OCI-LY3 (cell line): ENCODE measurements at regions not wholly inside any gene's neighbourhood (a gene's known extent, or its start where the extent isn't known, plus 50 kb on each side); places are given as distances from the start of the nearest gene placed in this dataset.

ENCODE experiments used
- H2AFZ ChIP-seq: fragments of 200-600, 300-600 bp; shearing (Covaris generic); 2 replicates; pipeline ENCODE4 v1.6.0; 2014; ENCODE audit warnings: antibody characterized with exemption, low read depth, low read length
- H3K27ac ChIP-seq: fragments of 200-600, 300-600 bp; sonication (generic); 2 replicates; pipeline ENCODE4 v1.5.1; 2014; ENCODE audit warnings: mild to moderate bottlenecking, low read length, moderate library complexity, mixed read lengths
- H3K27me3 ChIP-seq: fragments of 200-600, 300-600 bp; sonication (generic); 2 replicates; pipeline ENCODE4 v1.6.1; 2014; ENCODE audit warnings: low read depth, low read length, mixed read lengths
- H3K36me3 ChIP-seq: fragments of 200-600, 300-600 bp; sonication (generic); replicated peaks from 2 replicates; pipeline ENCODE3; 2014; ENCODE audit warnings: low read depth, low read length, mixed read lengths
- H3K4me1 ChIP-seq: fragments of 300-600, 200-600 bp; sonication (generic); 2 replicates; pipeline ENCODE4 v1.6.1; 2014; ENCODE audit warnings: low read length, mixed read lengths
- H3K4me2 ChIP-seq: fragments of 200-600, 300-600 bp; sonication (generic); 2 replicates; pipeline ENCODE4 v1.6.1; 2014; ENCODE audit warnings: low read length, mixed read lengths
- H3K4me3 ChIP-seq: fragments of 300-600, 200-600 bp; sonication (generic); 2 replicates; pipeline ENCODE4 v1.5.1; 2014; ENCODE audit warnings: antibody characterized with exemption, mild to moderate bottlenecking, low read length, moderate library complexity
- H3K79me2 ChIP-seq: fragments of 300-600, 200-600 bp; shearing (Covaris generic); 2 replicates; pipeline ENCODE4 v1.6.1; 2014; ENCODE audit warnings: mild to moderate bottlenecking, low read length, mixed read lengths
- H3K9ac ChIP-seq: fragments of 300-600, 200-600 bp; shearing (Covaris generic); 2 replicates; pipeline ENCODE4 v1.6.0; 2014; ENCODE audit warnings: mild to moderate bottlenecking, low read length, moderate library complexity
- H3K9me3 ChIP-seq: fragments of 200-600, 300-600 bp; shearing (Covaris generic); 2 replicates; pipeline ENCODE4 v1.6.1; 2014; ENCODE audit warnings: low read length, mixed read lengths; ENCODE audit not compliant: insufficient read depth
- H4K20me1 ChIP-seq: fragments of 200-600, 300-600 bp; sonication (generic); 2 replicates; pipeline ENCODE4 v1.6.1; 2016; ENCODE audit warnings: low read length, mixed read lengths; ENCODE audit not compliant: insufficient read depth
- EZH2phosphoT487 ChIP-seq: fragments of 200-600 bp; shearing (Covaris generic); IDR thresholded peaks from 2 replicates; pipeline ENCODE4 v1.6.1; 2018; ENCODE audit warnings: antibody characterized with exemption, mixed run types, low read depth
- TF ChIP-seq, protein P1 (sequence below): fragments of 200-600, 300-600 bp; sonication (generic); IDR thresholded peaks from 2 replicates; pipeline ENCODE4 v1.5.1; 2014; ENCODE audit warnings: antibody characterized with exemption, low read length, low read depth

DNA sequence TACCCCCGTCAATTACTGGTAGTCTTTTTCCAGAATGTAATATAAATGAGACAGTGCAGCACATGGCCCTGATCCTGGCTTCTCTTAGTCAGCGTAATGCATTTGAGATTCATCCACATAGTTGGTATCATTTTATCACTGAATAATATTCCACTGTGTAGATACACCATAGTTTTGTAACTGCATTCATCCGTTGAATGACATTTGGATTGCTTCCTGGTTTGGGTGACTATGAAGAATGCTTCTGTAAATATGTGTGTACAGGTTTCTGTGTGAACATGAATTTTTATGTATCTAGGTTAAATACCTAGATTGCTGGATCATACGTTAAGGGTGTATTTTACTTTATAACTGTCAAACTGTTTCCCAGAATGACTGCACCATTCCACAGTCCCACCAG is 62.6 kb upstream of the STMND1 start:
- Histone ChIP-seq H3K79me2 (no peaks in the 10 kb centered on the region), H3K27ac (no peak overlapping the region), H2AFZ (no peak overlapping the region), H4K20me1 (no peaks in the 10 kb centered on the region), H3K4me3 (no peak overlapping the region), H3K4me2 (no peak overlapping the region), H3K9ac (no peak overlapping the region), H3K9me3 (no peaks in the 10 kb centered on the region), H3K27me3 (no peaks in the 10 kb centered on the region; the same call in 1 of the 2 replicates), H3K4me1 (peaks cover 11% of the 10 kb centered on the region), H3K36me3 (no peaks in the 10 kb centered on the region)
- TF ChIP-seq, protein P1, sequence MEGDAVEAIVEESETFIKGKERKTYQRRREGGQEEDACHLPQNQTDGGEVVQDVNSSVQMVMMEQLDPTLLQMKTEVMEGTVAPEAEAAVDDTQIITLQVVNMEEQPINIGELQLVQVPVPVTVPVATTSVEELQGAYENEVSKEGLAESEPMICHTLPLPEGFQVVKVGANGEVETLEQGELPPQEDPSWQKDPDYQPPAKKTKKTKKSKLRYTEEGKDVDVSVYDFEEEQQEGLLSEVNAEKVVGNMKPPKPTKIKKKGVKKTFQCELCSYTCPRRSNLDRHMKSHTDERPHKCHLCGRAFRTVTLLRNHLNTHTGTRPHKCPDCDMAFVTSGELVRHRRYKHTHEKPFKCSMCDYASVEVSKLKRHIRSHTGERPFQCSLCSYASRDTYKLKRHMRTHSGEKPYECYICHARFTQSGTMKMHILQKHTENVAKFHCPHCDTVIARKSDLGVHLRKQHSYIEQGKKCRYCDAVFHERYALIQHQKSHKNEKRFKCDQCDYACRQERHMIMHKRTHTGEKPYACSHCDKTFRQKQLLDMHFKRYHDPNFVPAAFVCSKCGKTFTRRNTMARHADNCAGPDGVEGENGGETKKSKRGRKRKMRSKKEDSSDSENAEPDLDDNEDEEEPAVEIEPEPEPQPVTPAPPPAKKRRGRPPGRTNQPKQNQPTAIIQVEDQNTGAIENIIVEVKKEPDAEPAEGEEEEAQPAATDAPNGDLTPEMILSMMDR, result no peak
- TF ChIP-seq EZH2phosphoT487, result no peak

DNA sequence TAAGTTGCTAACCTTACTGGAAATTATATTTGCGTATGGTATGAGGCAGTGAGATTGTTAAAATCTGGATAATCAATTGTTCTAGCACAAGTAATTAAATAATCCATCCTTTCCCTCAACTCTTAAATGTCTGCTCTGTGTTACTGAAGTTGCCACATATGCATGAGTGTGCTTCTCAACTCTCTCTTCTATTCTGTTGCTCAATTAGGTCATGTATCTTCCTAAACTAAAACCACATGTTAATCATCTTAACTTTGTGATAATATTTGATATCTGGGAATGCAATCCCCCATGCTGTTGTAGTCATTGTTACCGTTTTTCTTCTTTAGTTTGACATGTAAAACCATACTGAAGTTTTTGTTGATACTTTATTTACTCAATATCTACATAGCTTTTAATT is 63.5 kb upstream of the STMND1 start:
- no peak overlapping the region for H3K9ac ChIP-seq
- H3K4me3 ChIP-seq, result no peak overlapping the region
- H3K9me3 ChIP-seq, result no peaks in the 10 kb centered on the region
- TF ChIP-seq, protein P1, result no peak
- TF ChIP-seq EZH2phosphoT487, result no peak
- no peaks in the 10 kb centered on the region for H3K79me2 ChIP-seq
- no peaks in the 10 kb centered on the region for H3K36me3 ChIP-seq
- H4K20me1 ChIP-seq, result no peaks in the 10 kb centered on the region
- peaks cover 2% of the 10 kb centered on the region; the same call in 1 of the 2 replicates for H3K27me3 ChIP-seq
- no peak overlapping the region for H3K27ac ChIP-seq
- H3K4me1 ChIP-seq, result peaks cover 10% of the 10 kb centered on the region
- H2AFZ ChIP-seq, result no peak overlapping the region
- no peak overlapping the region for H3K4me2 ChIP-seq

- no peak overlapping the region for H3K9ac ChIP-seq
- H3K79me2 ChIP-seq, result no peaks in the 10 kb centered on the region
- no peaks in the 10 kb centered on the region for H4K20me1 ChIP-seq
- no peaks in the 10 kb centered on the region for H3K9me3 ChIP-seq
- no peak overlapping the region for H2AFZ ChIP-seq
- TF ChIP-seq EZH2phosphoT487, result no peak
- TF ChIP-seq, protein P1, result no peak
- no peak overlapping the region for H3K27ac ChIP-seq
- peaks cover 7% of the 10 kb centered on the region; the same call in 1 of the 2 replicates for H3K27me3 ChIP-seq
- H3K4me1 ChIP-seq, result no peaks in the 10 kb centered on the region
- no peak overlapping the region for H3K4me2 ChIP-seq
- no peak overlapping the region for H3K4me3 ChIP-seq
- no peaks in the 10 kb centered on the region for H3K36me3 ChIP-seq
Measured at GRCh38 chr6:17036065-17036393, 65.8 kb upstream of the STMND1 start.

- Histone ChIP-seq H3K4me2 (no peak overlapping the region), H3K4me3 (no peak overlapping the region), H3K4me1 (no peaks in the 10 kb centered on the region), H3K27me3 (peaks cover 7% of the 10 kb centered on the region; the same call in 1 of the 2 replicates), H4K20me1 (no peaks in the 10 kb centered on the region), H3K27ac (no peak overlapping the region), H3K79me2 (no peaks in the 10 kb centered on the region), H3K36me3 (no peaks in the 10 kb centered on the region), H2AFZ (no peak overlapping the region), H3K9ac (no peak overlapping the region), H3K9me3 (no peaks in the 10 kb centered on the region)
- no peak for TF ChIP-seq EZH2phosphoT487
- TF ChIP-seq, protein P1, result no peak
Measured at GRCh38 chr6:17035257-17036064, 66.4 kb upstream of the STMND1 start.
